SK-N-SH (cell line): ENCODE measurements at regions not wholly inside any gene's neighbourhood (a gene's known extent, or its start where the extent isn't known, plus 50 kb on each side); places are given as distances from the start of the nearest gene placed in this dataset.

ENCODE experiments used
- CTCF ChIA-PET: fragments of 300-600, 350-600 bp; formaldehyde crosslinking; extraction: SDS; loops from one replicate; lab custom pipeline; 2021; lab: Yijun Ruan, JAX
- POLR2A ChIA-PET: fragments of 350-600 bp; sonication (Branson Sonifier 250); formaldehyde crosslinking; extraction: SDS; loops from one replicate; lab custom pipeline; 2020; ENCODE audit warnings: antibody characterized with exemption, inconsistent platforms; lab: Yijun Ruan, JAX
- DNase-seq: peaks from one replicate; pipeline ENCODE4 v3.0.0; 2012
- H2AFZ ChIP-seq: fragments of 200-600 bp; sonication (generic); 2 replicates; pipeline ENCODE4 v1.8.1; 2016; ENCODE audit warnings: antibody characterized with exemption, mild to moderate bottlenecking, low read depth
- H3F3A ChIP-seq: fragments of 200-600 bp; sonication (generic); replicated peaks from 2 replicates; pipeline ENCODE3; 2016; ENCODE audit warnings: antibody characterized with exemption, mild to moderate bottlenecking; ENCODE audit not compliant: insufficient read depth
- H3K27ac ChIP-seq, 2 experiments: fragments of 200-500 bp in 1 of 2; fragments of 200-600 bp in 1 of 2; sonication (Bioruptor generic) in 1 of 2; sonication (generic), shearing (Covaris generic) in 1 of 2; 2 replicates each; pipeline versions ENCODE4 v1.5.1 to v1.6.1; 2014 to 2016; ENCODE audit warnings: low read depth in 2 of 2, inconsistent platforms in 1 of 2, low read length in 1 of 2, mild to moderate bottlenecking in 1 of 2, mixed read lengths in 1 of 2
- H3K27me3 ChIP-seq: fragments of 200-600 bp; sonication (generic), shearing (Covaris generic); 2 replicates; pipeline ENCODE4 v1.6.1; 2016; ENCODE audit warnings: mixed run types; ENCODE audit not compliant: insufficient read depth
- H3K36me3 ChIP-seq, 2 experiments: fragments of 200-500 bp in 1 of 2; fragments of 200-600 bp in 1 of 2; sonication (Bioruptor generic) in 1 of 2; sonication (generic) in 1 of 2; replicated peaks in 1 of 2; 2 replicates each; pipeline versions ENCODE3 to v1.5.1; 2014 to 2016; ENCODE audit warnings: low read length in 1 of 2, mild to moderate bottlenecking in 1 of 2; ENCODE audit not compliant: insufficient read depth in 2 of 2, control insufficient read depth in 1 of 2
- H3K4me1 ChIP-seq, 2 experiments: fragments of 200-500 bp in 1 of 2; fragments of 200-600 bp in 1 of 2; sonication (Bioruptor generic) in 1 of 2; sonication (generic), shearing (Covaris generic) in 1 of 2; 2 replicates each; pipeline versions ENCODE4 v1.5.1 to v1.6.1; 2014 to 2016; ENCODE audit warnings: low read depth in 1 of 2, low read length in 1 of 2, mixed run types in 1 of 2; ENCODE audit not compliant: insufficient read depth in 2 of 2, control insufficient read depth in 1 of 2
- H3K4me2 ChIP-seq: fragments of 200-600 bp; sonication (generic), shearing (Covaris generic); 2 replicates; pipeline ENCODE4 v1.6.1; 2017; ENCODE audit warnings: mixed run types
- H3K4me3 ChIP-seq, 2 experiments: fragments of 200-500 bp in 1 of 2; fragments of 200-600 bp in 1 of 2; sonication (Bioruptor generic) in 1 of 2; sonication (generic), shearing (Covaris generic) in 1 of 2; 2 replicates each; pipeline versions ENCODE4 v1.5.1 to v1.8.1; 2014 to 2016; ENCODE audit warnings: low read depth in 2 of 2, inconsistent platforms in 1 of 2, low read length in 1 of 2, mild to moderate bottlenecking in 1 of 2, mixed read lengths in 1 of 2, moderate library complexity in 1 of 2
- H3K79me2 ChIP-seq: fragments of 200-600 bp; sonication (generic); 2 replicates; pipeline ENCODE4 v1.8.1; 2017; ENCODE audit warnings: mild to moderate bottlenecking; ENCODE audit not compliant: insufficient read depth
- H3K9ac ChIP-seq: fragments of 200-600 bp; sonication (generic); 2 replicates; pipeline ENCODE4 v1.6.1; 2017; ENCODE audit warnings: mixed run types
- H3K9me2 ChIP-seq: fragments of 200-600 bp; sonication (generic); 2 replicates; pipeline ENCODE4 v1.6.1; 2017; ENCODE audit warnings: mixed run types
- H3K9me3 ChIP-seq: fragments of 200-600 bp; sonication (generic); 2 replicates; pipeline ENCODE4 v1.6.1; 2017; ENCODE audit warnings: mixed run types, mild to moderate bottlenecking, moderate library complexity
- H4K20me1 ChIP-seq: fragments of 200-600 bp; sonication (generic); 2 replicates; pipeline ENCODE4 v1.6.1; 2017; ENCODE audit warnings: mild to moderate bottlenecking, mixed run types; ENCODE audit not compliant: insufficient read depth
- CHD2 ChIP-seq: fragments of 150-350 bp; IDR thresholded peaks from 2 replicates; pipeline ENCODE4 v1.6.1; 2018; ENCODE audit warnings: low read length; ENCODE audit not compliant: partially characterized antibody
- CTCF ChIP-seq: fragments of 200-600 bp; sonication (generic); IDR thresholded peaks from 2 replicates; pipeline ENCODE4 v1.6.1; 2017; ENCODE audit warnings: antibody characterized with exemption, mild to moderate bottlenecking, moderate library complexity
- ELF1 ChIP-seq: IDR thresholded peaks from 2 replicates; pipeline ENCODE4 v1.4.0; 2012
- EZH2phosphoT487 ChIP-seq: fragments of 200-600 bp; sonication (generic); IDR thresholded peaks from 2 replicates; pipeline ENCODE4 v1.6.1; 2017; ENCODE audit warnings: low read depth, mixed run types, mild to moderate bottlenecking, antibody characterized with exemption, moderate library complexity, borderline replicate concordance
- FOSL2 ChIP-seq: IDR thresholded peaks from 2 replicates; pipeline ENCODE4 v1.4.0; 2012; ENCODE audit warnings: low read depth, mild to moderate bottlenecking, moderate library complexity, borderline replicate concordance
- FOXJ3 ChIP-seq: sonication (generic); formaldehyde crosslinking; IDR thresholded peaks from 2 replicates; pipeline ENCODE4 v1.5.1; 2020; ENCODE audit warnings: mild to moderate bottlenecking, missing genetic modification reagents
- FOXM1 ChIP-seq: IDR thresholded peaks from 2 replicates; pipeline ENCODE4 v1.4.0; 2012; ENCODE audit warnings: low read depth, mild to moderate bottlenecking
- GABPA ChIP-seq: IDR thresholded peaks from 2 replicates; pipeline ENCODE4 v1.4.0; 2012; ENCODE audit warnings: low read depth, mild to moderate bottlenecking
- IRF3 ChIP-seq: fragments of 150-350 bp; IDR thresholded peaks from 2 replicates; pipeline ENCODE4 v1.6.1; 2016; ENCODE audit warnings: mild to moderate bottlenecking, low read depth, low read length
- MEF2A ChIP-seq: IDR thresholded peaks from 2 replicates; pipeline ENCODE4 v1.4.0; 2012; ENCODE audit warnings: low read depth, borderline replicate concordance
- MXI1 ChIP-seq: IDR thresholded peaks from 2 replicates; pipeline ENCODE4 v1.6.1; 2012; ENCODE audit warnings: mild to moderate bottlenecking, low read depth, low read length, improper control_type of control experiment
- NFIC ChIP-seq: IDR thresholded peaks from 2 replicates; pipeline ENCODE4 v1.4.0; 2012; ENCODE audit warnings: borderline replicate concordance
- NRF1 ChIP-seq: IDR thresholded peaks from 2 replicates; pipeline ENCODE4 v1.6.1; 2012; ENCODE audit warnings: low read depth, mild to moderate bottlenecking, low read length
- POLR2AphosphoS5 ChIP-seq: IDR thresholded peaks from 2 replicates; pipeline ENCODE4 v1.6.1; 2012; ENCODE audit warnings: low read depth, low read length
- RAD21 ChIP-seq: IDR thresholded peaks from 2 replicates; pipeline ENCODE4 v1.6.1; 2012; ENCODE audit warnings: mild to moderate bottlenecking, low read length
- RCOR1 ChIP-seq: fragments of 150-350 bp; IDR thresholded peaks from 2 replicates; pipeline ENCODE4 v1.6.1; 2017; ENCODE audit warnings: antibody characterized with exemption, low read length
- REST ChIP-seq: IDR thresholded peaks from 2 replicates; pipeline ENCODE4 v1.6.1; 2012; ENCODE audit warnings: mild to moderate bottlenecking, low read depth, low read length, moderate library complexity
- RFX5 ChIP-seq: IDR thresholded peaks from 2 replicates; pipeline ENCODE4 v1.6.1; 2012; ENCODE audit warnings: mild to moderate bottlenecking, improper control_type of control experiment, low read length
- RXRA ChIP-seq: IDR thresholded peaks from 2 replicates; pipeline ENCODE4 v1.4.0; 2012; ENCODE audit warnings: low read depth, mild to moderate bottlenecking, borderline replicate concordance
- SIN3A ChIP-seq: IDR thresholded peaks from 2 replicates; pipeline ENCODE4 v1.6.1; 2012; ENCODE audit warnings: low read depth, mild to moderate bottlenecking, low read length, moderate library complexity, borderline replicate concordance
- USF2 ChIP-seq: fragments of 150-350 bp; IDR thresholded peaks from 2 replicates; pipeline ENCODE4 v1.6.1; 2017; ENCODE audit warnings: antibody characterized with exemption, low read length, low read depth, borderline replicate concordance
- YY1 ChIP-seq: IDR thresholded peaks from 2 replicates; pipeline ENCODE4 v1.4.0; 2012; ENCODE audit warnings: low read depth, mild to moderate bottlenecking
- WGBS: methylation state at CpG from one replicate; pipeline ENCODE4 v1.1.6; 2017; ENCODE audit warnings: low lambda C conversion rate; 5-methylcytosine and 5-hydroxymethylcytosine counted together

GRCh38 chr3:24832891-24833290 lies 338.2 kb upstream of the THRB start:
- Histone ChIP-seq H3K9me3 (no peaks in the 10 kb centered on the region), H3K36me3 (no peaks in the 10 kb centered on the region), H4K20me1 (no peaks in the 10 kb centered on the region), H3K79me2 (no peaks in the 10 kb centered on the region), H3K27ac (no peak overlapping the region), H3K9me2 (no peaks in the 10 kb centered on the region), H3F3A (no peaks in the 10 kb centered on the region), H3K4me2 (no peak overlapping the region), H2AFZ (no peak overlapping the region), H3K4me1 (peaks cover 0 to 5% of the 10 kb centered on the region in 2 experiments; a peak in 1 of 4 replicates), H3K27me3 (peaks cover 21% of the 10 kb centered on the region), H3K4me3 (no peak overlapping the region), H3K9ac (no peak overlapping the region)
- 62% methylated on average over 5 of the region's 5 CpGs for WGBS
- TF ChIP-seq RXRA (no peak), POLR2AphosphoS5 (no peak), RCOR1 (no peak), IRF3 (no peak), NRF1 (no peak), GABPA (no peak), CHD2 (no peak), MXI1 (no peak), SIN3A (no peak), EZH2phosphoT487 (no peak), RAD21 (no peak), CTCF (no peak)
- CTCF ChIA-PET = no interaction called here
- POLR2A ChIA-PET = no interaction called here
- DNase-seq = no peak

GRCh38 chr3:24834442-24834841 lies 339.8 kb upstream of the THRB start:
- Histone ChIP-seq H2AFZ (no peak overlapping the region), H3K4me3 (no peak overlapping the region), H3K4me2 (no peak overlapping the region), H3K36me3 (no peaks in the 10 kb centered on the region), H3K27ac (no peak overlapping the region), H3K9me3 (no peaks in the 10 kb centered on the region), H3K79me2 (no peaks in the 10 kb centered on the region), H4K20me1 (no peaks in the 10 kb centered on the region), H3K27me3 (peaks cover 12% of the 10 kb centered on the region), H3K9me2 (no peaks in the 10 kb centered on the region), H3F3A (no peaks in the 10 kb centered on the region), H3K9ac (no peak overlapping the region), H3K4me1 (peaks cover 0 to 2% of the 10 kb centered on the region in 2 experiments; a peak in 1 of 4 replicates)
- 36% methylated on average over 4 of the region's 4 CpGs for WGBS
- POLR2A ChIA-PET = no interaction called here
- CTCF ChIA-PET = no interaction called here
- no peak for DNase-seq
- no peak for TF ChIP-seq FOSL2
- no peak for TF ChIP-seq FOXJ3 (CRISPR knock-in tag)
- TF ChIP-seq REST = no peak
- TF ChIP-seq ELF1 = no peak
- TF ChIP-seq YY1 = no peak
- no peak for TF ChIP-seq MEF2A
- no peak for TF ChIP-seq FOXM1
- TF ChIP-seq NFIC = no peak
- TF ChIP-seq NRF1 = no peak
- no peak for TF ChIP-seq USF2
- TF ChIP-seq RCOR1 = no peak
- TF ChIP-seq RAD21 = no peak
- TF ChIP-seq RFX5 = no peak
- TF ChIP-seq SIN3A = no peak
- no peak for TF ChIP-seq GABPA
